ENCODE measurements at regions not wholly inside any gene's neighbourhood (a gene's known extent, or its start where the extent isn't known, plus 50 kb on each side); places are given as distances from the start of the nearest gene placed in this dataset.

DNA sequence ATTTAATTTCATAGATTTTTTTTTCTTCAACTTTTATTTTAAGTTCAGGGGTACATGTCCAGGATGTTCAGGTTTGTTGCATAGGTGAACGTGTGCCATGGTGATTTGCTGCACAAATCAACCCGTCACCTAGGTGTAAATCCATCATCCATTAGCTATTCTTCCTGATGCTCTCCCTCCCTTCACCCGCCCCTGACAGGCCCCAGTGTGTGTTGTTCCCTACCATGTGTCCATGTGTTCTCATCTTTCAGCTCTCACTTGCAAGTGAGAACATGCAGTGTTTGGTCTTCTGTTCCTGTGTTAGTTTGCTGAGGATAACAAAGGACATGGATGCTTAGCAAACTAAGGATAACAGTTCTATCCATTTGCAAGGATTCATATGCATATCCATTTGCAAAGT, 209.1 kb upstream of the ADCY2 start:
- TF ChIP-seq, protein P1, sequence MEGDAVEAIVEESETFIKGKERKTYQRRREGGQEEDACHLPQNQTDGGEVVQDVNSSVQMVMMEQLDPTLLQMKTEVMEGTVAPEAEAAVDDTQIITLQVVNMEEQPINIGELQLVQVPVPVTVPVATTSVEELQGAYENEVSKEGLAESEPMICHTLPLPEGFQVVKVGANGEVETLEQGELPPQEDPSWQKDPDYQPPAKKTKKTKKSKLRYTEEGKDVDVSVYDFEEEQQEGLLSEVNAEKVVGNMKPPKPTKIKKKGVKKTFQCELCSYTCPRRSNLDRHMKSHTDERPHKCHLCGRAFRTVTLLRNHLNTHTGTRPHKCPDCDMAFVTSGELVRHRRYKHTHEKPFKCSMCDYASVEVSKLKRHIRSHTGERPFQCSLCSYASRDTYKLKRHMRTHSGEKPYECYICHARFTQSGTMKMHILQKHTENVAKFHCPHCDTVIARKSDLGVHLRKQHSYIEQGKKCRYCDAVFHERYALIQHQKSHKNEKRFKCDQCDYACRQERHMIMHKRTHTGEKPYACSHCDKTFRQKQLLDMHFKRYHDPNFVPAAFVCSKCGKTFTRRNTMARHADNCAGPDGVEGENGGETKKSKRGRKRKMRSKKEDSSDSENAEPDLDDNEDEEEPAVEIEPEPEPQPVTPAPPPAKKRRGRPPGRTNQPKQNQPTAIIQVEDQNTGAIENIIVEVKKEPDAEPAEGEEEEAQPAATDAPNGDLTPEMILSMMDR (conservative IDR thresholded peaks at IDR 0.05), result no peak
- H3K36me3 Mint-ChIP-seq (ENCODE audit: low read depth), result no peaks in the 10 kb centered on the region
- H3K4me1 Mint-ChIP-seq, result no peaks in the 10 kb centered on the region

DNA sequence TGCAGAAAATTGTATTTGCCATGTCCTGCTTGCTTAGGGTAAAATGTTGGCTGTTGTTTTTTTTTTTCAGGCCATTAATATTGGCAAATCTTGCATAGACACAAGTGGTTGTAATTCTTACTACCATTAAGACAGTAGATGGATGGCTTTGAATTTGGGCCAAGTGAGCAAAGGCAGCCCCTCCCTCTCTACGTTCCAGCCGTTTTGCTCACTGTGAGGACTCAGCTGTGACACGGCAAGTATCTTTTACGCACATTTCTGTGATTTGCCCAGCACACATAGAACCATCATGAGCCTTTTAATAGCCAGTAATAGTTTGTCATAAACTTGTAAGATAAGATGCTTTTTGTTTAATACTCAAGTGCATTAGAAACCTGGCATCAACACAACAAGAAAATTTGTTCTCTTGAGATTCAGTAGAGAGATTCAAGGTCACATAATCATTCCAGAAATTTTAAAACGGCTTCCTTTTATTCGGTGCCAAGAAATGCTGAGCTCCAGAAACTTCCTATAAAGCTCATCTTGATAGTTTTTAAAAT, 205.2 kb upstream of the ADCY2 start:
- peaks cover 3% of the 10 kb centered on the region for H3K4me1 Mint-ChIP-seq
- no peak overlapping the region for H3K27ac Mint-ChIP-seq (ENCODE audit: unreplicated experiment)
- peaks cover 3% of the 10 kb centered on the region for H3K27me3 Mint-ChIP-seq (ENCODE audit: low read depth)
- no peak overlapping the region for H3K4me3 Mint-ChIP-seq
- H3K36me3 Mint-ChIP-seq (ENCODE audit: low read depth), result peaks cover 2% of the 10 kb centered on the region
- TF ChIP-seq, protein P1 (conservative IDR thresholded peaks at IDR 0.05), result no peak
- DNase-seq (ENCODE audit: low read depth, low spot score), result no peak
- H3K9me3 Mint-ChIP-seq, result peaks cover 2% of the 10 kb centered on the region

More for the DNA sequence above, 209.1 kb upstream of the ADCY2 start:
- Mint-ChIP-seq H3K9me3 (peaks cover 3% of the 10 kb centered on the region), H3K4me3 (no peak overlapping the region), H3K27me3 (ENCODE audit: low read depth) (peaks cover 3% of the 10 kb centered on the region), H3K27ac (ENCODE audit: unreplicated experiment) (no peak overlapping the region)
- no peak for DNase-seq (ENCODE audit: low read depth, low spot score)

DNA sequence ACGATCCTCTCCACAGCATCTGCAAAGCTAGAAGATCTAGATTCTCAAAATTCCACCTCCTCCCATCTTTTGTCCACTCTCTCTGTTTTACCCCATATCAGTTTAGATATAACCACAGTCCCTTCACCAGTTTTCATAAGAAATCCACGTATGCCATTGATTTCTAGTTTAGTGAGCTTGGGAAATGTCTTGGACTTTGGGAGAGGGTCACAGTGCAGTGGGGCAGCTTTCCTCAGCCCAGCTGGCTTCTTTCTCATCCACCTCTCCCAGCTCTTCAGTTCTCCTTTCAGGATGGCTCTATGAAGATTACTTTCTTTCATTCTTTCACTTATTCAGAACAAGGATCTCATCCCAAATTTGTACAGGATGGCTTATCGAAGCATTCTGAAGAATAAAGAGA, 203.9 kb upstream of the ADCY2 start:
- peaks cover 2% of the 10 kb centered on the region for H3K36me3 Mint-ChIP-seq (ENCODE audit: low read depth)
- H3K27ac Mint-ChIP-seq (ENCODE audit: unreplicated experiment), result no peak overlapping the region

DNA sequence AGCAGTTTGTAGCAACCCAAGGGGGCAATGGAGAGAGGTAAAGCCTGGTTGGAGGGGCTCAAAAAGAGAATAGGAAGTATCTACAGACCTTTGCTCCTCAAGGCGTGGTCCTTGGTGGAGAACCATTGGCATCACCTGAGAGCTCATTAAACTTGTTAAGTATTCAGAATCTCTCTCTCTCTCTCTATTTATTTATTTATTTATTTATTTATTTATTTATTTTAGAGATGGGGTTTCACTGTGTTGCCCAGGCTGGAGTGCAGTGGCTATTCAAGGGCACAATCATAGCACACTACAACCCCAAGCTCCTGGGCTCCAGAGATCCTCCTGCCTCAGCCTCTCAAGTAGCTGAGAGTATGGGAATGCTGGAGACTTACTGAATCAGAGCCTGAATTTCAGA, 193.1 kb upstream of the ADCY2 start:
- Mint-ChIP-seq H3K9me3 (peaks cover 16% of the 10 kb centered on the region), H3K4me3 (no peak overlapping the region), H3K27me3 (ENCODE audit: low read depth) (peaks cover 6% of the 10 kb centered on the region), H3K36me3 (ENCODE audit: low read depth) (no peaks in the 10 kb centered on the region), H3K4me1 (no peaks in the 10 kb centered on the region), H3K27ac (ENCODE audit: unreplicated experiment) (no peak overlapping the region)
- TF ChIP-seq, protein P1 (conservative IDR thresholded peaks at IDR 0.05), result no peak
- DNase-seq (ENCODE audit: low read depth, low spot score), result no peak

More for the DNA sequence above, 203.9 kb upstream of the ADCY2 start:
- TF ChIP-seq, protein P1 (conservative IDR thresholded peaks at IDR 0.05), result no peak
- DNase-seq (ENCODE audit: low read depth, low spot score), result no peak
- Mint-ChIP-seq H3K4me3 (no peak overlapping the region), H3K27me3 (ENCODE audit: low read depth) (no peaks in the 10 kb centered on the region), H3K4me1 (peaks cover 3% of the 10 kb centered on the region), H3K9me3 (peaks cover 2% of the 10 kb centered on the region)

DNA sequence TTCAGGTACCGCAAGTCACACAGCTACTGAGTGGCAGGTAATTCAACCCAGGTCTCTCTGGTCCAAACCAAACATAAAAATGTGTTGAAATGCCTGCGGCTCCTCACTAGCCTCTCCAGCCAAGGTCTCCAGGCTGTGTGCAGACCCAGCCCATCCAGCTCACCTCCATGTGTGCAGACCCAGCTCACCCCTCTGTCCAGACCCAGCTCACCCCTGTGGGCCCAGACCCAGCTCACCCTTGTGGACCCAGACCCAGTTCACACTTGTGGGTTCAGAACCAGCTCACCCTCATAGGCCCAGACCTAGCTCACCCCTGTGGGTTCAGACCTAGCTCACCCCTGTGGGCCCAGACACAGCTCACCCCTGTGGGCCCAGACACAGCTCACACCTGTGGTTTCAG, 188.0 kb upstream of the ADCY2 start:
- TF ChIP-seq, protein P1 (conservative IDR thresholded peaks at IDR 0.05), result no peak
- Mint-ChIP-seq H3K27ac (ENCODE audit: unreplicated experiment) (no peak overlapping the region), H3K27me3 (ENCODE audit: low read depth) (peaks cover 3% of the 10 kb centered on the region), H3K4me1 (no peaks in the 10 kb centered on the region), H3K4me3 (no peak overlapping the region), H3K36me3 (ENCODE audit: low read depth) (no peaks in the 10 kb centered on the region), H3K9me3 (peaks cover 6% of the 10 kb centered on the region)
- DNase-seq (ENCODE audit: low read depth, low spot score), result no peak
